DOHH2 (cell line): ENCODE measurements at regions not wholly inside any gene's neighbourhood (a gene's known extent, or its start where the extent isn't known, plus 50 kb on each side); places are given as distances from the start of the nearest gene placed in this dataset.

ENCODE experiments used
- EZH2phosphoT487 ChIP-seq: fragments of 200-600 bp; sonication (generic); IDR thresholded peaks from 2 replicates; pipeline ENCODE4 v1.6.1; 2017; ENCODE audit warnings: borderline replicate concordance, mild to moderate bottlenecking, antibody characterized with exemption, low read length, moderate library complexity, mixed read lengths
- TF ChIP-seq, protein P1 (sequence below): fragments of 200-600 bp; sonication (generic); IDR thresholded peaks from one replicate; pipeline ENCODE4 v1.5.1; 2014; ENCODE audit warnings: antibody characterized with exemption, mild to moderate bottlenecking, low read depth, low read length; ENCODE audit not compliant: poor library complexity, severe bottlenecking

DNA sequence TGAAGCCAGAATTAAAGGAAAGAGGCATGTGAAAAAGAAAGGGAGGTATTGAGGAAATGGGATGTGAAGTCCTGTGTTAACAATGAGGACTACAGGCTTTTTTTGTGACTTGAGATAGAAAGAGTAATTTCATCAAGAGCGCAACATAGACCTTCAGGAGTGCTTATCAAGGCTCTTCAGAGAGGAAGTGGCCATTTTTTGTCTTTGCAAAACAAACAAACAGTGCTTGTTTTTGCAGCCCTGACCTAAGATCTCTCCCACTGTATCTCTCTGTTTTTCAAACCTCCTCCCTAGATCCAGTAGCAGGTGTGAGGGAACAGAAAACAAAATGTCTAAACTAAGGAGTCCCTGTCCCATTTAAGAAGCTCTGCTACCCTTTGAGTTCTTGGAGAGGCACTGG lies 710.3 kb upstream of the MARCKS start:
- TF ChIP-seq, protein P1, sequence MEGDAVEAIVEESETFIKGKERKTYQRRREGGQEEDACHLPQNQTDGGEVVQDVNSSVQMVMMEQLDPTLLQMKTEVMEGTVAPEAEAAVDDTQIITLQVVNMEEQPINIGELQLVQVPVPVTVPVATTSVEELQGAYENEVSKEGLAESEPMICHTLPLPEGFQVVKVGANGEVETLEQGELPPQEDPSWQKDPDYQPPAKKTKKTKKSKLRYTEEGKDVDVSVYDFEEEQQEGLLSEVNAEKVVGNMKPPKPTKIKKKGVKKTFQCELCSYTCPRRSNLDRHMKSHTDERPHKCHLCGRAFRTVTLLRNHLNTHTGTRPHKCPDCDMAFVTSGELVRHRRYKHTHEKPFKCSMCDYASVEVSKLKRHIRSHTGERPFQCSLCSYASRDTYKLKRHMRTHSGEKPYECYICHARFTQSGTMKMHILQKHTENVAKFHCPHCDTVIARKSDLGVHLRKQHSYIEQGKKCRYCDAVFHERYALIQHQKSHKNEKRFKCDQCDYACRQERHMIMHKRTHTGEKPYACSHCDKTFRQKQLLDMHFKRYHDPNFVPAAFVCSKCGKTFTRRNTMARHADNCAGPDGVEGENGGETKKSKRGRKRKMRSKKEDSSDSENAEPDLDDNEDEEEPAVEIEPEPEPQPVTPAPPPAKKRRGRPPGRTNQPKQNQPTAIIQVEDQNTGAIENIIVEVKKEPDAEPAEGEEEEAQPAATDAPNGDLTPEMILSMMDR: no peak
- TF ChIP-seq EZH2phosphoT487: no peak
